ENCODE measurements at regions not wholly inside any gene's neighbourhood (a gene's known extent, or its start where the extent isn't known, plus 50 kb on each side); places are given as distances from the start of the nearest gene placed in this dataset.

GRCh38 chr6:134739299-134740026, 210.4 kb downstream of the ALDH8A1 start:
- DNase-seq: no peak

- DNase-seq: no peak
These were observed 211.6 kb downstream of the ALDH8A1 start for GRCh38 chr6:134738211-134738885.

- DNase-seq: no peak
These were observed 214.4 kb downstream of the ALDH8A1 start for GRCh38 chr6:134735461-134735860.

- no peak for DNase-seq
These were observed 215.5 kb downstream of the ALDH8A1 start for GRCh38 chr6:134734312-134734869.

DNA sequence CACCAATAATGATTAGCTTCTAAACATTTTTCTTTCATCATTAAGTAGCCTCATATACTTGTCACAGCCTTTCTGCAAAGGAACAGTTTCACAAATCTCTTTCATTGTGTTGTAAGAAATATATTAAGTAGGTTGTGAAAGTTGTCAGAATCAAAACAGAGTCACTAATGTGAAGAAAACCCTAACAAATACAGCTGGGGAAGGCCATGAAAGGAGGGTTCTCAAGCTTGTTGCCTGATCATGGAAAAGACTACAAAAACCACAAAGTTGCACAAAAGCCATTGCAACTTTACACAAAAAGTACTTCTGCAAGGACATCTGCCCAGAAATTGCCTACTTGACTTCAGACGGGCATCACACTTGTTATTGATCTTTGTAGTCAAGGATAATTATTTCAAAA, 216.1 kb downstream of the ALDH8A1 start:
- no peak for DNase-seq

GRCh38 chr6:134732763-134733162, 217.1 kb downstream of the ALDH8A1 start:
- no peak for DNase-seq

- no peak for DNase-seq
These were observed 218.3 kb downstream of the ALDH8A1 start for GRCh38 chr6:134731615-134732014.

DNA sequence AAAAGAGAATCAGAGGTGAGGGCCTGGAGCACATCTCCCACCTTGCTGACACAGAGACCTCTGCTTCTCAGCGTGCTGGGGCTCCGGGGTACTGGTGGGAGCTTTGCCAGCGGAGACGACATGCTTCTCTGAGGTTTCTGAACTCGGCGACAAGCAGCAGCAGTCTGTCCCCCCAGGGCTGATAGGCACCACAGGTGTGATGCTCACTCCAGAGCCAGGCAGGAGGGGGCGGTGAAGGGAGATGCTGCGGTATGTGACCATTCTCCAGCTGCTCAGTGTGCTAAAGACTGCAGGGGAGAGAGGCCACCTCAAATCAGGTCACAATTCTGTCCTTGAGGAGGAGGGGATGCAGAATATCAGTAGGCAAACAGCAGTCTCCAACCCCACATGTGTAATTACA, 219.9 kb downstream of the ALDH8A1 start:
- DNase-seq: no peak

GRCh38 chr6:134729561-134729960, 220.3 kb downstream of the ALDH8A1 start:
- DNase-seq: no peak

- no peak for DNase-seq
These were observed 222.8 kb downstream of the ALDH8A1 start for GRCh38 chr6:134727081-134727480.

GRCh38 chr6:134725590-134725989, 224.3 kb downstream of the ALDH8A1 start:
- no peak for DNase-seq

DNA sequence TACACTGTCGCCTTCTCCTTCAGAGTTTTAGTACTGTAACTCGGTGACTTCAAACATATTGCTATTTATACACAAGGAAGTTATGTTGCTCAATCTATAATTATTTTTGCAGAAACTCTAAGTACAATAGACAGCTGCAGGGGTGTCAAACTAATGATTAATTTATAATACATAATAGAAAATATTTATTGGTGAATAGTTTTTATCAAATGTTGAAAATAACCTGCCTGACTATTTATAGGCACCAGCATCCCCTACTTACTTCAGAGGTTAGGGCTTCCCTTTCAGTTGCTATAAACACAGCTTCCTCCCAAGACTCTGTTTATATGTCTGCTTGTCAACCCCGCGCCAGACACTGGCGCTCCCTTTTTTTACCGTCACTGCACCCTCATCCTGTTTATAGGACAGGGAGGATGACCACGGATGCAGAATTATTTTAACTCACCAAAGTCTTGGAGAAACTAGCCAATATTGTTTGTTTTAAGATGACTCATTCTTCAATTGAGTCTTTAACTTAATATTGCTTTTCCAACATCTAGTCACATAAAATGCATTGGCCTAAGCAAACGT, 225.0 kb downstream of the ALDH8A1 start:
- DNase-seq: no peak

DNA sequence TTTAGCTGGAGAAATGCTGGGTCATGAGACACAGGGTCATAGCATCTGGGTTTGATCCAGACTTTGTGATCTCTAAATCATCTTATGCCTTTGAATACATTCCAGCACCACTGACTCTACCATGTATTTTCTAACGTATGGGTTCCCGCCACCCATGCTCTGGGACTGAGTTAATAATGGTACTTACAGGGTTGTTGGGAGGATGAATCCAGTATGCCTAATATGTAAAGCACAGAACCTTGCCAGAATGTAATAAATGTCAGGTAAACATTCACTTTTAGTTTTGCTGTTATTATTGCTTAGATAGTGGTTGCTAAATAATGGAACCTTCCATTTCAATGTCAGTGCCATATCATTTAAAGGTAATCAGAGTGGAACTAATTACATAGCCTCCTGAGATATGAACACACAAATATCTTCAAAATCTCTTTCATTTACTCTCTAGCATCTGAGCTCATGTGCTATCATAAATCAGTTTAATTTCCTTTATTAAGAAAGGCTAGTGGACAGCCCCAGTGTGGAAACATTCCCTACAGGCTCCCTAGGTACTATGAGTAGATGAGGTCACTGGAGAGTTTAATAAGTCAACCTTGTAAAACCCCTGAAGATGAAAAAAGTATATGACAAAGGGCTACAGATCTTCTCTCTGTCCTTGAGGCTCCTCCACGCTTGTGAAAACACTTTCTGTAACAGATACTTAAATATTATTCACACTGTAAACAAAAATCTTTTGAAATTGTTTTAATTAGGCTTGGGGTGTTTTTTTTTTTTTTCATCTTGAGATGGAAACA, 226.6 kb downstream of the ALDH8A1 start:
- no peak for DNase-seq

DNA sequence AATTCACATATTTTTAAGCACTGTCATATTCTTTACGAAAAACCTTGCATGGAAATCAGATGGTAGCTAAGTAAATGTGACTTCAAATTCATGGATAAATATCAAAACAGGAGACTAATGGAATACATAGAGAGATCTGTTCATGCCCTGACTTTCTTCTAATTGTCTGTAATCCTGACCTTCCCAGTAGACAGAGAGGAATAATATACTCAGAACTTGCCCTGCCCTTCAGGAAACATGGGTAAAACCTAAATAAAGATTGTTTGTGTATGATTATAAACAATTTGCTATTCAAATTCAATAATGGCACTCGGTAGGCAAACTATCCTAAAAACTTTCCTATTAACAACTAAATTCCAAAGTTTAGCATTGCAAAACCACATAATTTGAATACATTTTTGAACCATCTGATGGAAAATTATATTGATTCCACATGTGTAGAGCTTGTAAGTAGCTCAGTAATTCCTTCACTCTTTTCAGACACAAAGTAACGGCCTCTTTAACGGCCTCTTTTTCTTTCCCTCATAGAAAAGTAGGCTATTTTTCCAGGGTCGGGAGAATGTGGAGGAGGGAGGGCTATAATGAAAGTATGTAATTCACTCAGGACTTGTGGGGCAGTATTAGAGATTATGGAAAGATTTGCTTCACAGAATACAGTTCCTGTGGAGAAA, 227.6 kb downstream of the ALDH8A1 start:
- DNase-seq: no peak

GRCh38 chr6:134721060-134721405, 228.9 kb downstream of the ALDH8A1 start:
- DNase-seq: no peak

- no peak for DNase-seq
These were observed 229.4 kb downstream of the ALDH8A1 start for GRCh38 chr6:134720353-134721059.

GRCh38 chr6:134719911-134720310, 230.0 kb downstream of the ALDH8A1 start:
- DNase-seq: no peak

DNA sequence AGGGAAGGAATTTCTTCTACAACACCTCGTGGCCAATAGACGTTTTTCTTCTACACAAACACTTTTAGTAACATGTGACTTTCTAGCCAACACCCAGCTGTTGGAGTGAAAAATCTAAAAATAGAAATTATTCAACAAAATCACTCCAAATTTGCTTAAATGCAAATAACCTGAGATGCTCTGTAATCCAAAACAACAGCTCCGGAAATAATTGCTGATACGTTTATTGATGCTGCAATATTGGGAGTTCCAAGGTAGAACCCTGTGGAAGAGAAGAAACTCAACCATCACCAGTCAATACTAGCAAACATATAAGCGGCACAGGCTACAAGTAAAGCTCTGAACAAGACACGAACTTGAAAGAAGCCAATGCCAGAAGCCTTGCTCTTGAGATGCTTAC, 230.6 kb downstream of the ALDH8A1 start:
- DNase-seq: no peak

DNA sequence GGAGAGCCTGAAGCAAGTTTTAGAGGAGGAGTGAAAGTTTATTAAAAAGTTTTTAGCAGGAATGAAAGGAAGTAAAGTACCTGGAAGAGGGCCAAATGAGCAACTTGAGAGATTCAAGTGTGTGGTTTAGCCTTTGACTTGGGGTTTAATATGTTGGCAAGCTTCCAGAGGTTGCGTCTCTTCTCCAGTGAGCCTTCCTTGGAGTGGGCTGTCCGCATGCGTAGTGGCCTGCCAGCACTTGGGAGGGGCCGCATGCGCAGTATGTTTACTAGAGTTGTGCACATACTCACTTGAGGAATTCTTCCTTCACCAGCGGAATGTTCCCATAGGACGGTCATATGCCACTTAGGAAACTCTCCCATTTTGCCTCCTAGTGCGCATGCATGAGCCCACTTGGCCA, 235.2 kb downstream of the ALDH8A1 start:
- no peak for DNase-seq

DNA sequence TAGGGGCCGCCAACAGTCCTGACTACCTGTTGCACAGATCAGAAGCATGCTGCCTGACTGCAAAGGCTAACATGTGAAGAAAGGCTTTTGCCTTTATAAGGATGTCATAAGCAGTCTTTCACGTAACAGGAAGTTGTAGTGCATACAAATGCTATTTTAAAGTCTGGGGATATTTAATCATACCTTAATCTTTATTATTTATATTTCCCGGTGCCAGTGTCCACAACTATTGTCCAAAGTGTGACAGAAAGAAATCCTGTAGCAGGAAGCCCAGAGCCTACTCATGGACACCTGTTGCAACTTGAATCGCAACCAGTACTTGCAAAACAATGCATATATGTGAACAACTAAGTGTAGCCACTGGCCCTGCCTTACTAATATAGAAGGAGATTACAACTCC, 235.8 kb downstream of the ALDH8A1 start:
- no peak for DNase-seq

DNA sequence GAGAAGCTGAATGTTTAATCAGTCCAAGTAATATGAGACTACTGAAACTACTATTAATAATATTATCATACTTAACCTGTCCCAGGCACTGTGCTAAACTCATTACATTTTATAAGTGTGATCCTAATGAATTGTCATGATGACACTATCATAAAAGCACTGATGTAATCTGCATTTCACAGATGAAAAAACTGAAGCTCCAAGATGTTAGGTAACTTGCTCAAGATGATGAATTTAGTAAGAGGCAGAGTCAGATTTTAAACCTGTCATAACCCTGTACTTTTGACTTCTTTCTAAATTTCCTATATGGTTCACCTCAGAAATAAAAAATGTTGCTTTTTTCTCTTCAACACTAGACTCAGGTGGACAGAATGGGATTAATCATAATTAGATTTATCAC, 237.6 kb downstream of the ALDH8A1 start:
- no peak for DNase-seq

DNA sequence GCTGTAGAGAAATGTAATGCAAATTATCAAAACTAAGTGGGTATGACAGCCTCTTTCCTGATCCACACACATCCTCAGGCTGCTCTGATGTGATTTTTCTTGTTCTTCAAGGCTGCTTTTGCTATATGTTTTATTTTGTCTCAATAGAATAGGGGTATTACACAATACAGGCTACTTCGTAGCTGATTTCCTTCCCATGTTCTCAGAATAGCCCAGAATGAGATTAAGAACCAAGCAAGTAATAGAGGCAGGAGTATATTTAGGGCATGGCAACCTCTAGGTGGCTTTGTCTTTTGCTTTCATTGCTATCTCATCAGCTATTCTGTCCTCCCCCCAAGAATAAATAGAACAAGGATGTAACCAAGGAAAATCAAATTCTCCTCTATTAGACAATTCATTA, 241.8 kb downstream of the ALDH8A1 start:
- DNase-seq: no peak

All from activated gamma-delta T cell (primary cell).